Activated CD4-positive, alpha-beta T cell treated with anti-CD3 and anti-CD28 coated beads, Interleukin-2, Interleukin-6, amounts not matched to agents 100 ng/mL and 50 ng/mL, durations not matched to agents 16 hours and 8 hours (primary cell): ENCODE measurements at regions not wholly inside any gene's neighbourhood (a gene's known extent, or its start where the extent isn't known, plus 50 kb on each side); places are given as distances from the start of the nearest gene placed in this dataset.

Experiments
- DNase-seq: peaks from one replicate; pipeline ENCODE4 v3.0.0-alpha.2; 2020

DNA sequence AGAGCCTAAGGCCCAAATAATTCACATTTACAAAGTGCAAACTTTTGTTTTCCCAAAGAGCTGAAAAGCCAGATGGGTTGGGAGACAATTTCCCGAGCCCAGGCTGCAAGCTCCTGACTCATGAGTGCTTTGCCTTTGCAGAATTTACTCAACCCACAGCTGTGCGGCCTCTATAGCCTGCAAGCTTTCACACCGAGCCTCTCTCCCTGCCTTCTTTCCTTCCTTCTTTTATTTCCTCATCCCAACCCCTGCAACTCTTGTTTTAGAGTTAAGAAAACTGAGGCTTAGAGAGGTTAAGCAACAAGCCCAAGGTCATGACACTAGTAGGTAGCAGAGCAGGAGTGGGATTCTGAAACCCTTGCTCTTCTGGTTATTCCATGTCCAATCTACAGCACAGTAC lies 203.0 kb upstream of the GPR26 start:
- no peak for DNase-seq

- no peak for DNase-seq
Observed at GRCh38 chr10:123463698-123464097, 202.5 kb upstream of the GPR26 start.

DNA sequence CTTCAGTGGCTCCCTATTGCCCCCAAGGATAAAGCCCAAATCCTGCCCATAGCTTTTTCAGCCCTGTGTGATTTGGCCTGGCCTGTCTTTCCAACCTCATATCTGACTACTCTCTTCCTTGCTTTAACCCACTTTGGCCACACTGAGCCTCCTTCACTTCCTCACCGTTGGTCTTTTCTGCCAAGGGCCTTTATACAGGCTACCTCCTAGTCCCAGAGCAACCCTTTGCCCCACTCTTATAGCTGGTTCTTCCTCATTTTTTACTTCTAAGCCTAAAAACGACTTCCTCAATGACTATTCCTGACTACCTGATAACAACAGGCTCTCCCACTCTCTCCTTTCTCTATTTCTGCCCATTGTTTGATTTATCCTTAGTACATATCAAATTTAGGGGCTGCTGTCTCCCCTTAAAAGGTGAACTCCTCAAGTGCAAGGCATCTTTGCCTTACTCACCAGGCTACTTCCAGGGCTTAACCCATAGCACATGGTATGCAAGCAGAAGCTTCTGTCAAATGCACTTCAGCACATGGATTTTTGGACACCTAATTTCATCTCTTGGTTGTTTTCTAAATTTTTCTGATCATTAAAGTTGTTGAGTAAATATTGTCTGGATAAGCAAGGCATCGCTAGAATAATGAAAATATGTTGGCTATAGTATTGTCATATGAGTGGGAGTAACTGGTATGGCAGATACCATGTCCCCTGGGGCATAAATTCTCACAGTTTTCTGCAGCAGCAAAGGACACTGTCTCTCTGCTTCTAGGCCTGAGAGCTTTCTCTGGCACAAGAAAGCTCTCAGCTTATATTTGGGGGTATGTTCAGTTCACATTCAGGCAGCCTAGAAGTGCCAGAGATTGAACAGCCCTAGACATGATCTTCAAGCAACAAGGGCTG lies 201.5 kb upstream of the GPR26 start:
- no peak for DNase-seq

GRCh38 chr10:123470336-123470921 lies 195.7 kb upstream of the GPR26 start:
- DNase-seq, result no peak

DNA sequence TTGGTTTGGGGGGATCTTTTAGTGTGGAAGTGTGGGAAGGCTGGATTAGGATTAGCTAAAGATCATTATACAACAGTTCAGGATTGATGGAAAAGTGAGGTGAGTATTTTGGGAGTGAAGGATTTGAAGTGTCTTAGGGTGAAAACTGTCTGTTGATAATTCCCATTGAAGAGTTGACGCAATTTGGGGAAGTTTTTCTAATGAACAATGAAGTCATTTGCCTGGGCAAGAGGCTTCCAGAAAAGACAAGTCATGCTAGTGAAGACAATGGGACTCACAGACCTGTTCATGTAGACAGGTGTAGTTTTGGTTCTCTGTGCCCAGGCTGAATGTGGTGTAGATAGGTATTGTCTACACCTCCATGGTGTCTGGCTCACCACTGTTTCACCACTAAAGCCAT lies 194.3 kb upstream of the GPR26 start:
- DNase-seq, result no peak

DNA sequence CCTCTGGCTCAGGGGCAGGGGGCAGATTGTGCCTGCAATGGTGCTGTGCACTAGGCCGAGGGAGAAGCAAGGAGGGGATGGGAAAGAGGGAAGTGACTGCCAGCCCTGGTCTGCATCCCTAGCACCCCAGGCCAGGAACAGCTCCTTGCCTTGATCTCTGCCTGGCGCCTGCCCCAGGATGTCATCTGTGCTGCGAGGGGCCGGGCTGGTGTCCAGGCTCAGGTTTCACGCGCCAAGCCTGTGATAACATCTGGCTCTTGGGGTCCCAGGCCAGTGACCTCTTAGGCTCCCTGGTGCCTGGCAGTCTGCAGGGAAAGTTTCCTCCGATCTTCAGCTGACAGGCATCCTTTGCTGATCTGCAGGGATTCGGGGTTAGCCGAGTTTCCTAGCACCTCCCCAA lies 193.5 kb upstream of the GPR26 start:
- DNase-seq, result no peak

- DNase-seq, result no peak
Observed at GRCh38 chr10:123474700-123475099, 191.5 kb upstream of the GPR26 start.

DNA sequence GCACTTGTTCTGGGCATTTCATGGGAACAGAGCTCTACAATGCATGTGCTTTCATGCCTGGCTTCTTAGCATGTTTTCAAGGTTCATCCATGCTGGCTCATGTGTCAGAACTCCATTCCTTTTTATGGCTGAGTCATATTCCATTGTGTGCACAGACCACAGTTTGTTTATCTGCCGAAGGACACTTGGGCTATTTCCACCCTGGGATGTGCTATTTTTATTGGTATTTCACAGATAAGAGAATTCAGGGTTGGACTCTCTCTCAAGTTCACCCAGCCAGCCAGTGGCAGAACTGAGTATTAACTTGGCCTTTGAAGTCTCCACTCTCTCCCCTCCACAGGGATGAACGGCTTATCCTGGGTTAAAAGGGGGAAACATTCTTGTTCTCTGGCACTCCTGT lies 190.7 kb upstream of the GPR26 start:
- no peak for DNase-seq

DNA sequence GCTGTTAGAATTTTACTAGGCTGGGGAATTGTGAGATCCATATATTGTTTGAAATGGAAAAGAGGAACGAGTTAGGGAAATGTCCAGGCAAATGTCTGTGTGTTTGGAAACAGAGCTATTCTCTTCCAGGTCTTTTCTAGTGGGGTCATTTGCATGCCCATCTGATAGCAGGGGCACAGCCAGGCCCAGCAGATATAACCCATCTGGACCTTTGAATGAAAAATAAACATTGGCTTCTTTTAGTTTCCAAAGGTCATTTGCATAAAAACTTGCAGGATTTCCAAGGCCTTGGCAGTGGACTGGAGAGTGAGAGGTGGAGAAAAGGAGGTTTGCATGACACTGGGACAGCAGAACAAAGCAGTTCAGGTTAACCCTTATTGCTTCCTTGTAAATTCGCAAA lies 188.0 kb upstream of the GPR26 start:
- DNase-seq, result no peak

DNA sequence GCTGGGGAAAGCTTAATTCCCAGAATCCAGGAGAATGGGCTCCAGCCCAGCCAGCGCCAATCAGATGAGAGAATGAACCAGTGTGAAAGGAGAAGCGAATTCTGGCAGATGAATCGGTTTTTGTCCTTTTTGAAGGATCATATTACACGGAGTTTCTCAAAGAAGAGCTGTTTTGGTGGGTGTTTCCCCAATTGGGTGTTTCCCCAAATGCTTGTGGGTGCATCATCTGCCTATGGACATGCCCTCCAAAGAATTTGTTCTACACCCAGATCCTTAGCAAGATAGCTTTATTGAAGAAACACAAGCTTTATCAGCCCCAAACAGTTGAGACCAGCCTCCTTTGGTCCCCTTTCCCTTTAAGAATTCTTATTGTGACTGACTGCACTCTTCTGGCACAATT lies 186.5 kb upstream of the GPR26 start:
- no peak for DNase-seq

GRCh38 chr10:123480344-123480743 lies 185.8 kb upstream of the GPR26 start:
- no peak for DNase-seq

DNA sequence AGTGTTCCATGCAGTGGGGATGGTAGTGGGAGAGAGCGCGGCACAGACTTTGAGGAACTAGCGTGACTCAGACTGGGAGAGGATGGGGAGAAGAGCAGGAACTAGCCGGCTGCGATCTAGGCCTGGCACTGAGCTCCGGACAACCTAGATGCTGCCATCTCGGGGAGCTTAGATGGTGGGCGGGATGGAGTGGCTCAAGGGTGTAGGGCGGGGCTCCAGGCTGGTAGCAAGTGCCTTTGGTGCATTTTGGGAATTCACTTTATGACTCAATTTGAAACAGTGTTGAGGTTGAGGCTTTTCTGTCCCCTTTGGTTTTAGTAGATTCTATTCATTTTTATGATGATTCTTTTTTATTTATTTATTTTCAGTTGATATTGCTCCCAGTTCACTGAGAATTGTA lies 185.3 kb upstream of the GPR26 start:
- DNase-seq, result no peak

DNA sequence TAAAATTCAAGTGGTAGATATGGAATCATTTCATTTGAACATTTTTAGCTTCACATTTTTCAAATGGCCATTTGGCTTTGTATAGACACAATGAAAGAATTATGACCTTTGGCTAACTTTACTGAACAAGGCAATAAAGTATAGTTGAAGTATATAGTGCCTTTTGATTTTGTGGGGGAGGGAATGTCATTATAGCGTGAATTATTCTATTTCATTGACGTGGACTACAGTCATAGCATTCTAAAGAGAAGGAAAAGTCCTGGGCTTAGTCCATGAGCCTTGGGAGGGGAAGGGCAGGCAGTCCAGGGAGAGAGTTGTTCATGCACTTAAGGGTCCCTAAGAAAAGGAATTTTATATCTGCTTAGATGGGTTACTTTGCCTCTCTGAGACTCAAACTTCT lies 181.4 kb upstream of the GPR26 start:
- no peak for DNase-seq

- no peak for DNase-seq
Observed at GRCh38 chr10:123485341-123485960, 180.7 kb upstream of the GPR26 start.

GRCh38 chr10:123488436-123488835 lies 177.7 kb upstream of the GPR26 start:
- no peak for DNase-seq

GRCh38 chr10:123491364-123491763 lies 174.8 kb upstream of the GPR26 start:
- DNase-seq, result no peak

- DNase-seq, result no peak
Observed at GRCh38 chr10:123492016-123492415, 174.1 kb upstream of the GPR26 start.

DNA sequence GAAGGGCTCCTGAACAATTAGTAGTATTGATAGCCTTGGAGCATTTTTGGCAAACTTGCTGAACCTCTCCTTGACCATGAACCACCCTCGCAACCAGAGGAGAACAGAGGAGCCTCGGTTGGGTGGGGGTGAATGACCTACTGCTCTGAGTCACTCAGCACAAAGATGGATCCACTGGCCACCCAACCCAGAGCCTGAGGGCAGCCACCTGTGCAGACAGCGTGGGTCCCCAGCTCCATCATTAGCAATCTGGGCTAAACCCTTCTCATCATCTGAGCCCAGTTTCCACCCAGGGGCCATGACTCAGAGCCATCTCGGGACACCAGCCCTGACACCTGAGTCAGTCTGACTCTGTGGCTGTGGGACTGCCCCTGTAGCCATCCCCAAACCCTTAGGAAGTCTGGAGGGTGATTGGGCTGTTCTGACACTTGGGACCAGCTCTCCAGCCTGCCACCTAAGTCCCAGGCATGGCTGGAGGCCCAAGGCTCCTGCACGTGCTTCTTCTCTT lies 171.8 kb upstream of the GPR26 start:
- no peak for DNase-seq

DNA sequence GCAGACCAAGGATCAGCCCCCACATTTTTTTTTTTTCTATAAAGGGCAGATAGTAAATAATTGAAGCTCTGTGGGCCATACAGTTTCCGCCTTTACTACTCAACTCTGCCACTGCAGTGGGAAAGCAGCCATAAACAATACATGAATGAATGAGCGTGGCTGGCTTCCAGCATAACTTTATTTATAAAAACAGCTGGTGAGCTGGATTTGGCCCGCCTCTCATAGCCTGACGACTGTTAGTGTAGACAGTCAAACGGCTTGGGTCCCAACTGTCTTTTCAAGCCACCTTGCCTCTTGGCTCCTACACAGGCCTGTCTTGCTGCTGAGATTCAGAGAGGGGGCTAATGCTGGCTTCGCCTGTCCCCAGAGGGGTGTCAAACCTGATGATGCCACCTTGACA lies 169.8 kb upstream of the GPR26 start:
- DNase-seq, result no peak

- DNase-seq, result no peak
Observed at GRCh38 chr10:123496996-123497660, 169.0 kb upstream of the GPR26 start.

GRCh38 chr10:123500110-123500509 lies 166.0 kb upstream of the GPR26 start:
- no peak for DNase-seq

GRCh38 chr10:123501148-123501547 lies 165.0 kb upstream of the GPR26 start:
- no peak for DNase-seq

GRCh38 chr10:123502983-123503382 lies 163.2 kb upstream of the GPR26 start:
- no peak for DNase-seq
